Liver (tissue), 3 donors: ENCODE measurements at regions not wholly inside any gene's neighbourhood (a gene's known extent, or its start where the extent isn't known, plus 50 kb on each side); places are given as distances from the start of the nearest gene placed in this dataset.

Experiments used
- ATF3 ChIP-seq: IDR thresholded peaks from 2 replicates; pipeline ENCODE4 v1.6.1; 2016; ENCODE audit warnings: antibody characterized with exemption
- FOXA1 ChIP-seq: IDR thresholded peaks from 2 replicates; pipeline ENCODE4 v1.6.1; 2016; ENCODE audit warnings: antibody characterized with exemption
- GABPA ChIP-seq, 2 donors: IDR thresholded peaks in 1 of 2; conservative IDR thresholded peaks in 1 of 2; 2 replicates each; pipeline ENCODE4 v1.6.1; 2016; ENCODE audit warnings: antibody characterized with exemption in 2 of 2, mild to moderate bottlenecking in 1 of 2, moderate library complexity in 1 of 2
- RAD21 ChIP-seq, 2 donors: IDR thresholded peaks; 2 replicates each; pipeline ENCODE4 v1.6.1; 2016; ENCODE audit warnings: antibody characterized with exemption in 2 of 2, mild to moderate bottlenecking in 2 of 2
- RXRA ChIP-seq, 2 donors: IDR thresholded peaks; 2 replicates each; pipeline ENCODE4 v1.6.1; 2017 to 2018; ENCODE audit warnings: antibody characterized with exemption in 2 of 2, mild to moderate bottlenecking in 1 of 2
- SP1 ChIP-seq: IDR thresholded peaks from 2 replicates; pipeline ENCODE4 v1.6.1; 2018; ENCODE audit warnings: antibody characterized with exemption, mild to moderate bottlenecking
- TAF1 ChIP-seq: conservative IDR thresholded peaks from 2 replicates; pipeline ENCODE4 v1.6.1; 2016; ENCODE audit warnings: antibody characterized with exemption, mild to moderate bottlenecking
- YY1 ChIP-seq: IDR thresholded peaks from 2 replicates; pipeline ENCODE4 v1.6.1; 2016; ENCODE audit warnings: antibody characterized with exemption, mild to moderate bottlenecking
- ZBTB33 ChIP-seq: IDR thresholded peaks from 2 replicates; pipeline ENCODE4 v1.6.1; 2016; ENCODE audit warnings: antibody characterized with exemption
- TF ChIP-seq, protein P1 (sequence below): fragments of 150-350 bp; IDR thresholded peaks from 2 replicates; pipeline ENCODE4 v1.5.1; 2017; ENCODE audit warnings: improper control_type of control experiment, low read depth, low read length; ENCODE audit not compliant: missing input control
- TF ChIP-seq, protein P2 (sequence below): IDR thresholded peaks from 2 replicates; pipeline ENCODE4 v1.6.1; 2016; ENCODE audit warnings: antibody characterized with exemption, mild to moderate bottlenecking
- TF ChIP-seq, protein P3 (sequence below): IDR thresholded peaks from 2 replicates; pipeline ENCODE4 v1.6.1; 2016; ENCODE audit warnings: antibody characterized with exemption
- donor health status: healthy.
- donor health status: healthy.

- TF ChIP-seq, protein P1, sequence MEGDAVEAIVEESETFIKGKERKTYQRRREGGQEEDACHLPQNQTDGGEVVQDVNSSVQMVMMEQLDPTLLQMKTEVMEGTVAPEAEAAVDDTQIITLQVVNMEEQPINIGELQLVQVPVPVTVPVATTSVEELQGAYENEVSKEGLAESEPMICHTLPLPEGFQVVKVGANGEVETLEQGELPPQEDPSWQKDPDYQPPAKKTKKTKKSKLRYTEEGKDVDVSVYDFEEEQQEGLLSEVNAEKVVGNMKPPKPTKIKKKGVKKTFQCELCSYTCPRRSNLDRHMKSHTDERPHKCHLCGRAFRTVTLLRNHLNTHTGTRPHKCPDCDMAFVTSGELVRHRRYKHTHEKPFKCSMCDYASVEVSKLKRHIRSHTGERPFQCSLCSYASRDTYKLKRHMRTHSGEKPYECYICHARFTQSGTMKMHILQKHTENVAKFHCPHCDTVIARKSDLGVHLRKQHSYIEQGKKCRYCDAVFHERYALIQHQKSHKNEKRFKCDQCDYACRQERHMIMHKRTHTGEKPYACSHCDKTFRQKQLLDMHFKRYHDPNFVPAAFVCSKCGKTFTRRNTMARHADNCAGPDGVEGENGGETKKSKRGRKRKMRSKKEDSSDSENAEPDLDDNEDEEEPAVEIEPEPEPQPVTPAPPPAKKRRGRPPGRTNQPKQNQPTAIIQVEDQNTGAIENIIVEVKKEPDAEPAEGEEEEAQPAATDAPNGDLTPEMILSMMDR = no peak
- TF ChIP-seq GABPA (IDR thresholded peaks at IDR 0.05 in 1 of 2, conservative IDR thresholded peaks at IDR 0.05 in 1 of 2) (no peak), RXRA (IDR thresholded peaks at IDR 0.05) (no peak), ZBTB33 (no peak), ATF3 (no peak), TAF1 (no peak), YY1 (no peak), RAD21 (IDR thresholded peaks at IDR 0.05) (no peak), SP1 (no peak), FOXA1 (no peak)
- TF ChIP-seq, protein P2, sequence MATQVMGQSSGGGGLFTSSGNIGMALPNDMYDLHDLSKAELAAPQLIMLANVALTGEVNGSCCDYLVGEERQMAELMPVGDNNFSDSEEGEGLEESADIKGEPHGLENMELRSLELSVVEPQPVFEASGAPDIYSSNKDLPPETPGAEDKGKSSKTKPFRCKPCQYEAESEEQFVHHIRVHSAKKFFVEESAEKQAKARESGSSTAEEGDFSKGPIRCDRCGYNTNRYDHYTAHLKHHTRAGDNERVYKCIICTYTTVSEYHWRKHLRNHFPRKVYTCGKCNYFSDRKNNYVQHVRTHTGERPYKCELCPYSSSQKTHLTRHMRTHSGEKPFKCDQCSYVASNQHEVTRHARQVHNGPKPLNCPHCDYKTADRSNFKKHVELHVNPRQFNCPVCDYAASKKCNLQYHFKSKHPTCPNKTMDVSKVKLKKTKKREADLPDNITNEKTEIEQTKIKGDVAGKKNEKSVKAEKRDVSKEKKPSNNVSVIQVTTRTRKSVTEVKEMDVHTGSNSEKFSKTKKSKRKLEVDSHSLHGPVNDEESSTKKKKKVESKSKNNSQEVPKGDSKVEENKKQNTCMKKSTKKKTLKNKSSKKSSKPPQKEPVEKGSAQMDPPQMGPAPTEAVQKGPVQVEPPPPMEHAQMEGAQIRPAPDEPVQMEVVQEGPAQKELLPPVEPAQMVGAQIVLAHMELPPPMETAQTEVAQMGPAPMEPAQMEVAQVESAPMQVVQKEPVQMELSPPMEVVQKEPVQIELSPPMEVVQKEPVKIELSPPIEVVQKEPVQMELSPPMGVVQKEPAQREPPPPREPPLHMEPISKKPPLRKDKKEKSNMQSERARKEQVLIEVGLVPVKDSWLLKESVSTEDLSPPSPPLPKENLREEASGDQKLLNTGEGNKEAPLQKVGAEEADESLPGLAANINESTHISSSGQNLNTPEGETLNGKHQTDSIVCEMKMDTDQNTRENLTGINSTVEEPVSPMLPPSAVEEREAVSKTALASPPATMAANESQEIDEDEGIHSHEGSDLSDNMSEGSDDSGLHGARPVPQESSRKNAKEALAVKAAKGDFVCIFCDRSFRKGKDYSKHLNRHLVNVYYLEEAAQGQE = no peak
- TF ChIP-seq, protein P3, sequence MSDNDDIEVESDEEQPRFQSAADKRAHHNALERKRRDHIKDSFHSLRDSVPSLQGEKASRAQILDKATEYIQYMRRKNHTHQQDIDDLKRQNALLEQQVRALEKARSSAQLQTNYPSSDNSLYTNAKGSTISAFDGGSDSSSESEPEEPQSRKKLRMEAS = no peak
These were observed 609.4 kb downstream of the MTRR start for GRCh38 chr5:8478326-8478725.
